Stimulated activated CD4-positive, alpha-beta T cell treated with anti-CD3 and anti-CD28 coated beads, Interleukin-12 subunit alpha, Interleukin-12 subunit beta, amount 100 ng/mL, for 4 hours (primary cell): ENCODE measurements at regions not wholly inside any gene's neighbourhood (a gene's known extent, or its start where the extent isn't known, plus 50 kb on each side); places are given as distances from the start of the nearest gene placed in this dataset.

Source experiments
- DNase-seq: peaks from one replicate; pipeline ENCODE4 v3.0.0-alpha.2; 2020

DNA sequence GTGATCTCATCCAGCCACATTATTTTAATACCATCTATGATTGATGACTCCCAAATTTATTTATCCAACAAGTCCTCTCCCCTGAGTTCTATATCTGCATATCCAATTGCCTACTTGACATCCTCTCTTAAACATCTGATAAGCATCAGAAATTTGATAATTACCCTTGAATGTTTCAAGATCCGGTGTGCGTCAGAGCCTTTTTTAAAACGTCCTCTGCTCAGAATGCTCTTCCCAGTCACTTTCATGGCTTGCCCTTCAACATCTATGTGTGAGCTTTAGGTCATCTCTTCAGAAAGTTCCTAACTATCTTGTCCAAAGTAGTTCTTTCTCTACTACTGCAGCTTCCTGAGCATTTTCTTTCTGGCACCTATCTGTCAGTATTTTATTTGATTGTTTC lies 364.3 kb downstream of the PLPP3 start:
- DNase-seq: no peak

DNA sequence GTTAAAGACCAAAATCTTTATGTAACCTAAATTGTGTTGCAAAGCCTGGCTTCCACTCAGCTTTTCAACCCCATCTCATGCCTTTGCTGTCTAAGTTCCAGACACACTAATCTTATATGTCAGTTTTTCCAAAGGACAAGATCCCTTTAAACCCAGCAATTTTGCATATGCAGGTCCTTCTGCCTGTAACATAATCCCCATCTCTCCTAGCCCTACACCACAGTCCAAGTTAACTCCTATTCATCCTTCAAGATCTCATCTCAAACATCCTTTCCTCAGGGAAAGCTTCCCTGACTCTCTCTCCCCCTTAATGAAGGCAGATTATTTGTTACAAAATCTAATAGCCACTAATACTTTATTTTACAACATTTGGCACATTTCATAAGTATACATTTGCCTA lies 366.3 kb downstream of the PLPP3 start:
- no peak for DNase-seq

DNA sequence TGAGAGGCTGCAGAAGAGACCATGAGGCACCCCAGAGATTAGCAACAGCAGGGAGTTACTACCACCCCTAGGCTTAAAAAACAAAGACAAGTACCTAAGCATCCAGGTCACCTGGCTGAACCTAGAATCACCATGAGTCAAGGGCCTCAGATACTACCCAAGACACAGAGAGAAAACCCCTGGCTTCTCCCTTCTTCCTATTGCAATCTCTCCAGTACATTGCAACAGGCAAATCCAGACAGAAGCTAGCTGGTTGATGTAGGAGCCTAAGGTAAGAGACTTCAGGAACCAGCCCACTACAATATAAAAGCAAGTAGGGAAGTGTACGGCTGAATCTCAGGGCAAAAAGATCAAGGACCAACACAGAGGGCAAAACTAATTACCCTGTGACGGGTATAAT lies 367.2 kb downstream of the PLPP3 start:
- no peak for DNase-seq

DNA sequence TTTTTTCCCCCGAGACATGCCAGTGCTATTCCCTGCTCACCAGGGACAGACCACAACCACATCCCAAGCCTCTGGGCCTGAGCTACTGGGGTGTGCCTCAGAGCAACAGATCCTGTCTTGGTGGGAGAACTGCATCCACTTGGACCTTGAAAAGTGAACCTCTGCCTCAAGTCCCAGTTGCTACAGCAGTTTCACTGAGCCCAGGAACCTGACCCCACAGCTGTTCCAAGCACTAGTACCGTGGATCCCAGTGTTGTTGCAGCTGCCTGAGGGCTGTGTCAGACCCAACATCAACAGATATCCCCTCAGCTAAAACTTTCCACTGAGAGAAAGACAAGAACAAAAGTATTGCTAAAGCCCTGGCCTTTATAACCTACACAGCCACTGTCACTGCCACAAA lies 373.0 kb downstream of the PLPP3 start:
- DNase-seq: no peak

DNA sequence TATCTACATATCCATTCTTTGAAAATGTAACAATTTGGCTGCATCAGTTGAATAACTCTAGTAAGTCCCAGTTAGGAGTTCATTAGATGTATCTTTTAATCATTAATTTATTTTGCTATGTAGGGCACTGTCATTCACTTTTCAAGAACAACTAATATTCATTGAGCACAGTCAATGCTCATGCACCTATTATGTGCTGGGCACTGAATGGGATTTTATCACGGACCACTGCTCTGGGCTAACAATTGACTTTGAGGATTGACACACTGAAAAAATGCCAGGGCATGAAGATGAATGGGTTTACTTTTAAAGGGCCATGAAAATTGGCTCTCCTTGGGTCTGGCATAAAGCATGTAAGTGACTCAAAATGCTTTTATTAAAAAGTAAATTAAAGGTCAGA lies 375.2 kb downstream of the PLPP3 start:
- no peak for DNase-seq

DNA sequence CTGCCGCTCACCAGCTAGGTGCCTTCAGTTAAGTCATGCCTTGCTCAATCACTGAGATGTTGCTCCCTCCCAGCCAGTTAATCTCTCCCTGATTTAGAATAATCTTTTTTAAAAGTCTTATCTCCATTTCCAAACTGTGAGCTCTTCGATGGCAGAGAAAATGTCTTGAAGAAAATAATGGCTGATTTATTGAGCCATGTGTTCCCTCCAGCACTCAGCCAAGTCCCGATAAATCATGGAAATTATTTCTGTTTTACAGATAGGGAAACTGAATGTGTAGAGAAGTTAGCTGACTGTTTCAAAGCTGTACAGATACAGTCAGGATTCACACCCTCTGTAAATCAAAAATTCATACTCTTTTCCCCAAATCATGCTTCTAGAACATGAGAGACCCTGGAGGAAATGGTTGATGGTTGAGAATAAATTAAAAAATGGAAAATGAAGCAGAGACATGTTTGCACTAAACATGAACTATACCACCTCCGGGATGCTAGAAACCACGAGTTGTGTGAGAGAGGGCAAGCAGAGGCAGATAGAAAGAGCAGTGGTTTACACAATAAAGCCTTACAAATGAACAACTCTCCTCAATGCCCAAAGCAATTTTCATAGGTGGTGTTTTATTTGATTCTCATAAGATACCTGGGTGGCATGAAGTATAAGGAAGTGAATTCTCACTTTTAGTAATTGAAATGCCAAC lies 376.4 kb downstream of the PLPP3 start:
- DNase-seq: no peak

DNA sequence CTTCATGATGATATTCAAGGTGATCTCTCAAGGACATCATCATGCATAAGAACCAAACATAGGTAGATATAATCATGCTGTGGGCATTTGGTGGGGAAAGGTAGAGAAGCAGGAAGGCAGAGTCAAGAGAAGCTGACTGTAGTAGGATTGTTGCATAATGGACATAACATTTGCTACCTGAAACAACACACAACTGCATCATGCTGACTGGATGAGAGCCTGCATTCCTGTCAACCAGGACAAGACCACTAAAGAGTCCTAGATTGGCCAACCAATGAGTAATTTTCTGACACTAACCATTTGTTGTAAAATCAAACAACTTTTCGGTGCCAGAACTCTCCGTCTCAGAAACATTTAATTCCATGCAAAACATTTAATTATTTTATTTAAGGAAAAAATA lies 377.2 kb downstream of the PLPP3 start:
- DNase-seq: no peak

DNA sequence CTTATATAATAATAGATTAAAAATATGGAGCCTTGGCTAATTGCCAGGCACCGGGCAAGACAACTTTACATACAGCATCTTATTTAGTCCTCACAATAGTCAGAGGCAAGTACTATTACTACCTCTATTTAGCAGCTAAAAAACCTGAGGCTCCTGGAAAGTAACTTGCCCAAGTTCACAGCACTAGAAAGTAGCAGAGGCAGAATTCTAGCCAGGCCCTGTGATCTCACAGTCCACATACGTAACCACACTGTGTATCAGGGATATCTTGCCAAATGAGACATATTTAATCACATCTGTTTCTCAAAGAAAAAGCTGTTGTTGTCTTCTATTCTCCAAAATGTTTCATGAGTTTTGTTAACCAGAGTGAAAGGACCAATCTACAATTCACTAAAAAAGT lies 378.5 kb downstream of the PLPP3 start:
- no peak for DNase-seq

DNA sequence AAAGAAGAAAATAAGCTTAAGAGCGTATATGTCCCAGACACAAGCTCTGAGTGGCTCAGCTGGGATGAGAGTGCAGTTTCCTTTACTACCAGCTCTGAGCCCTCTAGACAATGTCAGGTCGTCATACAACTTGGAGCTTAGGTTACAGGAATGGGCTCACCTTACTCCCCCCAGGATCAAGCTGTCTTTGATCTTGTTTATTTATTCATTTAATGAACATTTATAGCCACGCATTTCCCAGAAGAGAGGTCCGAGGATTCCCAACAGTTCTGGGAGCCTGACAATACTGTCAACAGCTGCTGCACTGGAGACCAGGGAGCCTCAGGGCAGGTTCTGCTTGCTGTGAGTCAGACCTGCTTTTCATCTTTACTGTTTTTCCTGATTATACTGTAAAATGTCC lies 378.9 kb downstream of the PLPP3 start:
- DNase-seq: no peak

DNA sequence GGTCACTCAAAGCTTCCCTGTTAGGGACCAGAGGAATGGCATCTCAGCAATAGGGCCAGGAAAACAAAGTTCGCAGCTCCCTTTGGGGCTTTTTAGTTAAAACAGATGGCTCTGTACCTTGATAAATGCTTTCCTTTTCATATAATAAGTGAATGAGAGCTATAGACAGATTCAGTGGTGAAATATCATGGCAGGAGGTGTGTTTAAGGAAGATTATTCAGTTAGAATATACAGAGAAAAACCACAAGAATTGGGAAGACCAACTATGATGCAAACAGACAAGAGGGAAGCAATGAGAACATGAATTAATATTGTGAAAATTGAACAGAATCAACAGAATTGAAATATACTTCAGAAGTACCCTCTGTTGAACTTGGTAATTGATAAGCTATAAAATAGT lies 379.4 kb downstream of the PLPP3 start:
- no peak for DNase-seq

DNA sequence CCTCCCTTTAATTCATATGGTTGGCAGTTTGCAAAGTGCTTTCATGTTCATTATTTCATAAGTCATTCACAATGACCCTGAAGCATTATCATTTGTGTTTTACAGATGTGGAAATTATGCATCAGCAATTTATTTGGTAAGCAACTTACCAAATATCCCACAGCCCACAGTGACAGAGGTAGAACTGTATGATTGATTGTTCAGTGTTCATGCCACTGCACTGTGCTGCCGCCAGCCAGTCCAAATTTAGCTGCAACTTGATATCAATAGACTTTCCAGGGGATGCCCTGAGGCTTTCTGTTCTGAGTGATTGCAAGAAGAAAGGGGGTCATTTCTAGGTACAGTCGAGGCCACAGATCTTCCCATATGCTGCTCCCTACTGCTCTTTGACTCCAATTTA lies 380.3 kb downstream of the PLPP3 start:
- no peak for DNase-seq

DNA sequence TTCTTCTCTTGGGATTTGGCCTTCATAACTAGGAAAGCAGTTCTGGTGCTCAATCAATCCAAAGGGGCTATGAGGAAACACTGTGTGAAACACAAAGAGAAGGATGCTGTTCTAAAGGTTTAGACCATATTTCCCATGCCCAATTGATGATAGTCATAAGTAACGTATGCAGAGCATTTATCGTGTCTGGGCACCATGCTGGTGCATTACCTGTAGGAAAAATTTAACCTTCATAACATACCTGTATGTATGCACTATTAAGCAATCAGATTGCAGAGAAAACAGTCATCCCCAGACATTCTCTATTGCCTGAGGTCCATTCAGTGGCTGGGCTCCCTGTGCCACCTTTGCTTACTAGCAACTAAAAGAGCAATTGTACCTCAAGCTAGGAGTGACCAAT lies 381.4 kb downstream of the PLPP3 start:
- no peak for DNase-seq

DNA sequence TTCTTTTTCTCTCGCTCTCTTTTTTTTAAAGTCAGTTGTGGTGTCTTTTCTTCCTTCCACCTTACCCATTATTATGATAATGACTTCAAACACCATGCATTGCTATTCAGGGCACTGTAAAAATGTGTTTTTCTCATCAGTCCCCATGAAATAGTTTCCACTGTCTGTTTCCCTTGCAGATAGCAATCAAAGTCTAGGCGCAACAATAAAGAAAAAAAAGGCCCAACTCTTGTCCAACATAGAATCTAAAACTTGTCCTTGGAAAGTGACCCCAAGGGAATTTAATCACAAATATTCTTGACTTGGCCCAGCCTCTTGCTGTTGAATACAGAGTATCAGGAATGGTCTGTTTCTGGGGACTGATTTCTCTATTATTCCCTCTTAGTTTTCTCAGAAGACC lies 382.5 kb downstream of the PLPP3 start:
- no peak for DNase-seq

DNA sequence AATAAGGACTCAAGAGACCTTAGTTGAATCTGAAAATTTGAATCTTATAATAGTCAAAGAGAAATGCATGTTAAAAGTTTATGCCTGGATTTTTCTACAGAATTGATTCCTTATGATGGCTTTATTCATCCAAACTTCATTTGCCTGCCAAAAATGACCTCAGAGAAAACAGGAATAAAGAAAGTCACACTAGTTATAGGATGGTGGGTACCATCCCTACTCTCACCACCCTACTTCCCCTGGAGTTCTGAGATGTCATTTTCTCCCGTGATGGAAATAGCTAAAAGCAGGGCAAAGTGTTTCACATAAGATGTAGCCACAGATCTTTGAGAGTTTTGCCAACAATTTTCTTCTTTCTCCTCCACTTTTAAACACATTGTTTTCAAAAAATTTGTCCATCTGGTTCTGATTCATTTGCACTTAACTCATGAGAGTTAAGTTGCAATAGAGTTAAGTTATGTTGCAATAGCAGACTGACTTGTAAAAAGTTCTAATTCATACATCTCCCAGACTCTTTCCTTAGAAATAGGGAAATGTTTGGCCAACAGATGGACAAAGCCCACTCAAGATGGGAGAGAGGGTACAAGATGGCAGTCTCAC lies 384.6 kb downstream of the PLPP3 start:
- DNase-seq: no peak

DNA sequence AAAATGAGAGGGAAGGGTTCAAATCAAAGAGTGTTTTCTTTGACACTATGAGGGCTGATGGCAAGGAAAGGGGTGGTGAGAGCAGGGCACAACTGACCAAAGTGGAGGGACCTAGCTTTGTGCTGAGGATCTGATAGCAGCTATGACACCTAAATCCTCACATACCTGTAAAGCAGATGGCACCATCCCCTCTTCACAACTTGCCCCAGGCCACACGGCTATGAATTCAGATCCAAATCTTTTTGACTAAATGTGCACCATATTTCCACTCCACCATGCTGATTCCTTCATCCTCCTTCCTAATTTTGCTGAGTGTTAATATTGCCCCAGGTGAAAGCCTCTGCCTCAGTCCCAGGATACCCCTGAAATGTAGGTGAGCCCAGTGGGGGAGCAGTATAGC lies 385.7 kb downstream of the PLPP3 start:
- DNase-seq: no peak

DNA sequence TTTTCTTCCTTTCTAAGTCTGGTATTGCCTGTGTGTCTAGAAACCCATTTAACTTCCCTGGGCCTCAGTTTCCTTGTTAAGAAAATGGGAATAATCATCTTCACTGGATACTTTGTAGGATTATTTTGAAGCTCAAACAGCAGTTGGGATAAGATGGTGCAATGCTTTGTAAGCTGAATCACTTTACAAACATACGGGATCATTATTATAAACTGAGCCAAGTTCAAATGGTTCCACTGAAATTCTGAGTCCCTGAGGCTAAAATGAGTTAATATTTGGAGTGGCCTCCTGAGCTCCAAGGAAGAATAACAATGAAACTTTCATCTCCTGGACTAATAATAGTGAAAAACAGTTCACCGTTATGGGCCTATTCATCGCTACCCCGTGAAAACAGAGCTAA lies 388.0 kb downstream of the PLPP3 start:
- no peak for DNase-seq

DNA sequence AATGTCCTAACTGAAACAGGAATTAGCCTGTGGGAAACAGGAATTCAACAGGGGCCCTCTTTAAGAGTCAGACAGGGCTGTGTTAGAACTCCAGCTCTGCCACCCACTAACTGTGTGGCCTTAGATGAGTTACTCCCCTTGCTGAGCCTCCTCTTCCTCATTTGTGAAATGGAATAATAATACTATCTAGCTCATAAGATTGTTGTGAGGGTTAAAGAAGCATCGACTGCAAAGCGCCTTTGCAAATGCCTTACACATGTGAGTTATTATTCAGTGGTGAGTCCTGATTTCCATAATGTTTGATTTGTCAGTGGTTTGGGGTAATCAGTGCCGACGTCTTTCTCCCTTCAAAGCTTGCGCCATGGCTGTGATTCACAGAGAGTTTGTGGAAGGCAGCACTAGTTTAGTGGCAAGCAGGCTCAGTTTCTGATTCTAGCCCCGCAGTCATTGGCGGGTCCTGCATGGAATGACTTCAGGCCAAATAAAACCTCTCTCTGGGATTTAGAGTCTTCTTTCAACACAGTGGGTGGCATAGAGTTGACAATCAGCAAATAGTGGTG lies 388.5 kb downstream of the PLPP3 start:
- no peak for DNase-seq

DNA sequence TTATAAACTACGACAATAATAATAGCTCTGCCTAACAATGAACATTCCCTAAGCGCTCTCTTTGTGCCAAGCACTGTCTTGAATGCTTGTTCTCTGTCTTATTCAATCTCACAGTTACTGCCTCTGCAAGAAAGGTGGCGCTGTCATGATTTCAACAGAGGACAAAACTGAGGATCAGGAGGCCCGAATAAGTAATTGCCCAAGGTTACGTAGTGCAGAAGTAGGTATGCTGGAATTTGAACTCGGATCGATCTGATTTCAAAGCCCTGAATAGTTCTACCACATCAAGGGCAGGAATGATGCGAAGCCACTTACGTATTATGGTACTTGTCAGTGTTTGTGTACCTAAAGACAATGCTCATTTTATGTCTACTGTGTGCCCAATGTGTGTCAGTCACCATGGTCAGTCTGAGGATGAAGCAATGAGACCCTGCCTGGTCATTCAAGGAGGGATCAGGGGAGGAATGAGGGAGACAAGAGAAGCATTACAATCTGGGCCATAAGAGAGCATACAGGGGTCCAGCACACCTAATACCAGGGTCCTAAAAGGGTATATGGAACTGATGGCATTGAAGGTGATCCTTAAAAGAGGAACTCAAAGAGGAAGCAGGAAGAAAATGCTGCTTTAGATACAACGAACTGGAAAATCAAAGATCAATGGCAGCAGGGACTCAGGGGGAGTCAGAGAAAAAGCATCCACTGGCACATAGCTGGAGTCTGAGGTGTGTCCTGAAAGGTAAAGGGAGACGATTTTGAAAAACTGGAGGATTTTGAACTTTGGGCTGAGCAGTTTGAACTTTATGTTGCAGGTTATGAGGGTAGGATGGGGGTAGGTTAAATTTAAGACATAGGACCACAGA lies 389.2 kb downstream of the PLPP3 start:
- DNase-seq: no peak

DNA sequence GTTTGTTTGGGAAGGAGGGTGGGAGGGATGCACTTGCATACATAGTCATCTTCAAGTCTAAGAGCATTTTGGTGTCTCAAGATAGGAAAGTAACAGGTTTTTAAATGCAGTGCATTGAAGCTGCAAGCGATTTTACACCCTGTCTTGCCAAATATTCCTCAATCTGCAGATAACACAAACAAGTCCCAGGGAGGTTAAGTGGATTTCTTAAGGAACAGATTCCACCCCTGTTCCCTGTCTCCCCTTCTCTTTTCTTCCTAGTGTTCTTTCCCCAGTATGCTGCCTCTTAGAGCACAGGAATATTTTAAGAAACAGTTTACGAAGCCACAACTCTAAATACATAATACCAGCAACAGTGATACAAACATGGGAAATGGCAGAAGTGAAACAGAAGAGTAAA lies 389.9 kb downstream of the PLPP3 start:
- DNase-seq: no peak

DNA sequence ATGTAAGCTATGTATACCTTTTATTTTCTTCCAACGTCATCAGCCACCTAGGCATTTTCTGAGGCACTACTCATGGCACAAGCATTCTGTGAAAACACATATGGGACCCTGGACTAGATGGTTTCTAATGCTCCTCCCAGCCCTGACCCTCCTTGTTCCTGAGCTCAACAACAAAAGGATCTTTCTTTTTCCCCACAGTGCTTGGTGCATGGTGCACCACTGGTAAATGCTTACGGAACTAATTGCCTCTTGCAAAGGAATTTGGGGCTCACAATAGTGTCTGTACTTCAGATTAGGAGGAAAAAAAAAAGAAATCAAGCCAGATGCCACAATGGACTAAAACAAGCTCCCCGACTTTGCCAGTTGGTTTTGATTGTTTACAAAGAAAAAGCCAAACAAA lies 390.5 kb downstream of the PLPP3 start:
- DNase-seq: no peak

DNA sequence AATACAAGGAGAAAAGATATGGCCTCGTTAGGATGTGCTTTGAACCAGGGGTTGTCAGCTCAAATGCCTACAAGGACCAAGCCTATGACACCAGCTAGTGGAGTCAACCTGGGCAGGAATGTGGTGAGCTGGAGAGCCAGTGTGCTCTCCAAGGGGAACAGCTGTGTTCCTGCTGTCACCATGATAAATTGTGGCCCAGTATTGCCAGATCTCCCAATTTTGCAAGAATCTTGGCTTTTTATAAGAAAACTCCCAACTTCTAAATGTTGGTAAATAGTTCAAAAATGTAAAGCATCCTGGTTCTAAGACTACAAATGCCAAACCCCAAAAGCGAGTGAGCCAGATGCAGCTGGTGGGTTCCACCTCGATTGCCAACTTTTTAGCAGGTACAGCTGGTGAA lies 391.1 kb downstream of the PLPP3 start:
- no peak for DNase-seq

DNA sequence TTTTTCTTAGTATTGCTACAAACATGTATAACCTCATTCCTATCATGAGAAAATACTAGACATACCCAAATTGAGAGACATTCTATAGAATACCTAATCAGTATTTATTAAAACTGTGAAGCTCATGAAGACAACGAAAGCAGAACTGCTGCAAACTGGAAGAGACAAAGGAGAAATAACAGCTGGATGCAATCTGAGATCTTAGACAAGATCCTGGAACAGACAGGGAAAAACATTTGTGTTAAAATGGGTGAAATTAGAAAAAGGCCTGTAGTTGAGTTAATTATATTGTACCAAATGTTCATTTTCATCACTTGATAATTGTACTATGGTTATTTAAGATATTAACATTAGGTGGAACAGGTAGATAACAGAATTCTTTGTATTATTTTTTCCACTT lies 392.0 kb downstream of the PLPP3 start:
- no peak for DNase-seq

DNA sequence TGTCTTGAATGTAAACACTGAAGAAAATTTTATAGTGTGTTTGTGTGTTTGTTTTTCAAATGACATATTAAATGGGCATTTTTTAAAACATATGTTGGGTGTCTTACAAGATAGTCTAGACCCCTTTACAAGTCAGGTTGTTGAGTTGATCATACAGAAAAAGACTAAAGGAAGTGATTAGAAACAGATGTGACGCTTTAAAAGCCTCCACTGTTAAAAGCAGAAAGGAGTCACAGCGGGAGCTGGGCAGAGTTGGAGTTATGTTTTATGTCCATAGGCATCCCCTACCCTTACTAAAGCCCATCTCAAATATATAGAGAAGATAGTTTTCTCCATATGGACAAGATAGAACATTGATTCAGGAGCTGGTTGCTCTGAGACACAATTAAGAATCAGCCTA lies 393.9 kb downstream of the PLPP3 start:
- DNase-seq: no peak

DNA sequence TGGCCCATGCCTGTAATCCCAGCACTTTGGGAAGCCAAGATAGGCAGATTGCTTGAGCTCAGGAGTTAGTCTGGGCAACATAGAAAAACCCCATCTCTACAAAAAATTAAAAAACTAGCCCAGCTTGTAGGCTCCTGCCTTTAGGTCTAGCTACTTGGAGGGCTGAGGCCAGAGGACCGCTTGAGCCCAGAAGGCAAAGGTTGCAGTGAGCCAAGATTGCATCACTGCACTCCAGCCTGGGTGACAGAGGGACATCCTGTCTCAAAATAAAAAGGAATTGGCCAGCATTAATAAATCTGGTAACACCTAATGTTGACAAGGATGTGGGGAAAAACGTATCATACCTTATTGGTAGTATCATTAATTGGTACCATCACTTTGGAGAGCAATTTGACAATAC lies 396.2 kb downstream of the PLPP3 start:
- no peak for DNase-seq
